ENCODE measurements at regions not wholly inside any gene's neighbourhood (a gene's known extent, or its start where the extent isn't known, plus 50 kb on each side); places are given as distances from the start of the nearest gene placed in this dataset.

DNA sequence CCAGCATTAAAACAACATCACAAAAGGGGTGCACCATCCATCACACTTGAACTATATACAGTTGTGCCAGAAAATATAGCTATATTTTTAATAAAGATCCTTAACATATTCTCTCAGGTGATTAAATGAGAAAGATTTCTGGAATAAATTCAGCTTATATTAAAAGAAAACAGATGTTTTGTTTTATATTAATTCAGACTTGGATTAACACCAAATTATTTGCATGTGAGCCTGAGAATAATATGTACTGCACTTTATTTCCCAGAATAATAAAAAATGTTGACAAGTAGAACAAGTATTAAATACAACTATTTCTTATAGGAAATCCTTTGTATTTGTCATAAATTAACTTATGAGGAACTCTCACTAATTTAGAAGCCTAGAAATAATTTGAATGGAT lies 1467.4 kb downstream of the RAPGEF2 start:
- TF ChIP-seq CTCF (optimal IDR thresholded peaks at IDR 0.05 in 1 of 3, IDR thresholded peaks at IDR 0.05 in 1 of 3, conservative IDR thresholded peaks at IDR 0.05 in 1 of 3; ENCODE audit: extremely low read depth in 1 of 3, insufficient read depth in 2 of 3, low read length in 3 of 3) = no peak
- no peak for TF ChIP-seq EZH2 (IDR thresholded peaks at IDR 0.05; ENCODE audit: low read length)

All from keratinocyte (primary cell).